ENCODE measurements at regions not wholly inside any gene's neighbourhood (a gene's known extent, or its start where the extent isn't known, plus 50 kb on each side); places are given as distances from the start of the nearest gene placed in this dataset.

- 0% methylated on average over 2 of the region's 2 CpGs for WGBS (ENCODE audit: insufficient coverage, low coverage, missing lambda C conversion rate)
- no peaks in the 10 kb centered on the region for H3K27me3 ChIP-seq (ENCODE audit: control insufficient read depth in 2 of 2, insufficient read depth in 2 of 2, low read length in 2 of 2)
- no peak overlapping the region for H3K27ac ChIP-seq (ENCODE audit: extremely low read depth, low read depth, low read length)
- H3K4me2 ChIP-seq (ENCODE audit: insufficient read depth, low read length), result no peak overlapping the region
- no peaks in the 10 kb centered on the region for H3K36me3 ChIP-seq (ENCODE audit: control insufficient read depth, insufficient read depth, low read length)
- no peaks in the 10 kb centered on the region for H3K79me2 ChIP-seq (ENCODE audit: control insufficient read depth, insufficient read depth, low read length)
- H3K4me1 ChIP-seq (replicated peaks in 1 of 2; ENCODE audit: control insufficient read depth in 2 of 2, insufficient read depth in 2 of 2, low read length in 2 of 2), result no peaks in the 10 kb centered on the region
- no peak overlapping the region for H2AFZ ChIP-seq (ENCODE audit: low read depth, low read length)
- H3K9me3 ChIP-seq (replicated peaks; ENCODE audit: control insufficient read depth, insufficient read depth, low read depth, low read length), result no peaks in the 10 kb centered on the region
- ATAC-seq (no peak), DNase-seq (ENCODE audit: extremely low read depth in 1 of 4, low spot score in 3 of 4) (no peak), FAIRE-seq (no peak)
- ChIA-PET POLR2A (no interaction called here), CTCF (ENCODE audit: low intra/inter-chr PET ratio) (no interaction called here)
- no TSS peak for BruUV-seq (replicated peaks)
- intact Hi-C loops (cut with micrococcal nuclease), result no loop called here
- H3K4me3 ChIP-seq, result no peak overlapping the region
- no peaks in the 10 kb centered on the region for H3K9me1 ChIP-seq (ENCODE audit: control insufficient read depth, insufficient read depth, low read length)
- no peak for TF ChIP-seq NKRF (IDR thresholded peaks at IDR 0.05; ENCODE audit: borderline replicate concordance)
- no peak for TF ChIP-seq E2F3 (CRISPR knock-in tag; IDR thresholded peaks at IDR 0.05)
- no peak for TF ChIP-seq ZNF785 (CRISPR knock-in tag; IDR thresholded peaks at IDR 0.05)
- no peak for TF ChIP-seq MITF (IDR thresholded peaks at IDR 0.05)
- no peak for TF ChIP-seq RBM34 (IDR thresholded peaks at IDR 0.05; ENCODE audit: borderline replicate concordance, insufficient read depth, low read length)
- no peak for TF ChIP-seq ETV1 (tag; conservative IDR thresholded peaks at IDR 0.05; ENCODE audit: low read depth)
- TF ChIP-seq PATZ1 (CRISPR knock-in tag; IDR thresholded peaks at IDR 0.05; ENCODE audit: borderline replicate concordance), result no peak
- no peak for TF ChIP-seq NELFE (IDR thresholded peaks at IDR 0.05; ENCODE audit: insufficient read depth, insufficient read length)
- TF ChIP-seq SAFB (IDR thresholded peaks at IDR 0.05; ENCODE audit: borderline replicate concordance, low read depth, low read length), result no peak
- TF ChIP-seq HINFP (tag; conservative IDR thresholded peaks at IDR 0.05; ENCODE audit: low read depth), result no peak
- no peak for TF ChIP-seq ILF3 (IDR thresholded peaks at IDR 0.05; ENCODE audit: borderline replicate concordance)
- no peak for TF ChIP-seq TSC22D4 (tag; IDR thresholded peaks at IDR 0.05)
- no peak for TF ChIP-seq ZBTB8A (IDR thresholded peaks at IDR 0.05; ENCODE audit: partially characterized antibody)
- no peak for TF ChIP-seq RCOR1 (IDR thresholded peaks at IDR 0.05; ENCODE audit: borderline replicate concordance in 1 of 2, low read depth in 2 of 2, low read length in 2 of 2)
- no peaks in the 10 kb centered on the region for H4K20me1 ChIP-seq (replicated peaks; ENCODE audit: control insufficient read depth, insufficient read depth, low read length)
- no peak overlapping the region for H3K9ac ChIP-seq (ENCODE audit: insufficient read depth in 1 of 2, low read depth in 2 of 2, low read length in 2 of 2)
- in situ Hi-C loops (cut with MboI), result no loop called here
Measured at GRCh38 chrX:118239178-118239870, 106.6 kb upstream of the WDR44 start.
